ENCODE measurements at regions not wholly inside any gene's neighbourhood (a gene's known extent, or its start where the extent isn't known, plus 50 kb on each side); places are given as distances from the start of the nearest gene placed in this dataset.

DNA sequence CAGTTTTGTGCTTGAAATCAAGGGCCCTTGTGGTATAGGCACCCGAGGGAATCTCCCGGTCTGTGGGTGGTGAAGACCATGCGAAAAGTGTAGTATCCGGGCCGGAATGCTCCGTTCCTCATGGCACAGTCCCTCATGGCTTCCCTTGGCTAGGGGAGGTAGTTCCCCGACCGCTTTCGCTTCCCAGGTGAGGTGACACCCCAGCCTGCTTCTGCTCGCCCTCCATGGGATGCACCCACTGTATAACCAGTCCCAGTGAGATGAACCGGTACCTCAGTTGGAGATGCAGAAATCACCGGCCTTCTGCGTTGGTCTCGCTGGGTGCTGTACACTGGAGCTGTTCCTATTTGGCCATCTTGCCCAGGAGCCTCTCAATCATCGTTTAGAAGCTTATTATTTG lies 195.7 kb upstream of the POT1 start:
- no peak for DNase-seq (ENCODE audit: low read depth)
- H3K4me3 ChIP-seq (ENCODE audit: control insufficient read depth, low read depth, low read length) = no peak overlapping the region
- TF ChIP-seq CTCF (IDR thresholded peaks at IDR 0.05; ENCODE audit: control insufficient read depth, insufficient read depth, low read depth, low read length, missing control alignments) = no peak

DNA sequence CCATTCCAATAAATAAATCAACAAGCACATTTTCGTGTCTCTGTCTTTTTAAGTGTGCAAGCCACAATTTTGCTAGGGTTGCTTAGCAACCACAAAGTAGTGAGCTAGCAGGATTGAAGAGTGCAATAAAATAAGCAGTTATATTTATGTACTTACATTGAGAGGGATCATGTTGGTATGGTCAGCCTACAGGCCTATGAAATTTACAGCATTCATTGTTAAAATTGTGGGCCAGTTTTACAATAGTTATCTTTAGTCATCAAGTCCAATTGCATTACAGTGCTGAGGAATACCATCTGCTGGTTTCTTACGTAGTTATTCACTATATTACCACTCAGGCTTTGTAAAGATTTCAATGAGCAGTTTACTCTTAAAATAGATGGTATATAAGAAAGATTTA lies 192.5 kb upstream of the POT1 start:
- no peak for DNase-seq (ENCODE audit: low read depth)
- TF ChIP-seq CTCF (IDR thresholded peaks at IDR 0.05; ENCODE audit: control insufficient read depth, insufficient read depth, low read depth, low read length, missing control alignments) = no peak
- H3K4me3 ChIP-seq (ENCODE audit: control insufficient read depth, low read depth, low read length) = no peak overlapping the region

DNA sequence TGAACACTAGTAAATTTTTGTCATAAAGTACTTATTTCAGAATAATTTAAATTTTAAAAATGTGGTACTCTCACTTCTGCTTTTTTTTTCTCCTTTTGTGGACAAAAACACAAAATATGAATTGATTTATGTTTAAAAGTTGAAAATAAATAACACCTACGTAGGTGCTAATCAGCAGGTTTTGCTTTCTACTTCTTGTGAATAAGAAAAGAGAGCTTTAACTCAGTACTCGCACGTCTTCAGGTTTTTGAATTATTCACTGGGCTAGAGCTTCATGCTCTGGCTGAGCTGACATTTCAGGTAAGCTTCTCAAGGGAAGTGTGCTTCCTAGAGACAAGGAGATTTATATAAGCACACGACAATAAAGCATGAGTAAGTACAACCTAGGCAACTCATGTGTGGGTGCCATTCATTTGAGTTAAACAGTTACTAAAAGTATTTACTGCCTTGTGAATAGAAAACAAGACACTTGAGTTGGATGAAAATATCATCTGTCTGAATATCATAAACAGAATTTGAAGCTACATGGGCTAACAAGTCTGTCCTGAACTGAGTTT lies 190.0 kb upstream of the POT1 start:
- DNase-seq (ENCODE audit: low read depth) = no peak
- H3K4me3 ChIP-seq (ENCODE audit: control insufficient read depth, low read depth, low read length) = no peak overlapping the region
- no peak for TF ChIP-seq CTCF (IDR thresholded peaks at IDR 0.05; ENCODE audit: control insufficient read depth, insufficient read depth, low read depth, low read length, missing control alignments)

GRCh38 chr7:125118444-125118843 lies 188.8 kb upstream of the POT1 start:
- TF ChIP-seq CTCF (IDR thresholded peaks at IDR 0.05; ENCODE audit: control insufficient read depth, insufficient read depth, low read depth, low read length, missing control alignments) = no peak
- no peak for DNase-seq (ENCODE audit: low read depth)
- H3K4me3 ChIP-seq (ENCODE audit: control insufficient read depth, low read depth, low read length) = no peak overlapping the region

- DNase-seq (ENCODE audit: low read depth) = no peak
- no peak for TF ChIP-seq CTCF (IDR thresholded peaks at IDR 0.05; ENCODE audit: control insufficient read depth, insufficient read depth, low read depth, low read length, missing control alignments)
- H3K4me3 ChIP-seq (ENCODE audit: control insufficient read depth, low read depth, low read length) = no peak overlapping the region
Measured at GRCh38 chr7:125112850-125113249, 183.2 kb upstream of the POT1 start.

GRCh38 chr7:125099519-125099918 lies 169.9 kb upstream of the POT1 start:
- no peak for TF ChIP-seq CTCF (IDR thresholded peaks at IDR 0.05; ENCODE audit: control insufficient read depth, insufficient read depth, low read depth, low read length, missing control alignments)
- no peak overlapping the region for H3K4me3 ChIP-seq (ENCODE audit: control insufficient read depth, low read depth, low read length)
- DNase-seq (ENCODE audit: low read depth) = no peak

Data from AG09309 (cell line).